ENCODE measurements at regions not wholly inside any gene's neighbourhood (a gene's known extent, or its start where the extent isn't known, plus 50 kb on each side); places are given as distances from the start of the nearest gene placed in this dataset.

GRCh38 chr9:88289532-88289931 lies 98.7 kb upstream of the SPIN1 start:
- TF ChIP-seq CTCF (conservative IDR thresholded peaks at IDR 0.05 in 1 of 2, IDR thresholded peaks at IDR 0.05 in 1 of 2; ENCODE audit: low read depth in 1 of 2, low read length in 2 of 2): no peak
- TF ChIP-seq EZH2 (IDR thresholded peaks at IDR 0.05; ENCODE audit: low read length, missing control alignments): no peak

Data from fibroblast of lung (primary cell).